Right lobe of liver (tissue), 6 donors: ENCODE measurements at regions not wholly inside any gene's neighbourhood (a gene's known extent, or its start where the extent isn't known, plus 50 kb on each side); places are given as distances from the start of the nearest gene placed in this dataset.

Source experiments
- ATAC-seq, 4 donors: fragments of 200-7000 bp; cut with Tn5 transposase; one replicate each; pipeline ENCODE4 v1.9.1; 2020; ENCODE audit warnings: mild to moderate bottlenecking in 4 of 4, moderate library complexity in 4 of 4
- DNase-seq, 3 donors: peaks; one replicate each; pipeline ENCODE4 v3.0.0-alpha.2; 2020
- H3K27ac ChIP-seq, 3 donors: fragments of 200-600 bp; one replicate each; pipeline ENCODE4 v1.8.0; 2022
- H3K27me3 ChIP-seq, 2 donors: fragments of 200-600 bp; one replicate each; pipeline ENCODE4 v1.8.0; 2022
- H3K36me3 ChIP-seq, 4 donors: fragments of 200-600 bp; sonication (generic) in 1 of 4; one replicate each; pipeline versions ENCODE4 v1.5.1 to v1.8.0; 2017 to 2022; ENCODE audit warnings: control low read depth in 1 of 4
- H3K4me1 ChIP-seq, 4 donors: fragments of 200-600 bp; sonication (generic) in 1 of 4; one replicate each; pipeline versions ENCODE4 v1.5.1 to v1.8.0; 2017 to 2022; ENCODE audit warnings: control low read depth in 1 of 4
- H3K4me3 ChIP-seq, 3 donors: fragments of 200-600 bp; one replicate each; pipeline ENCODE4 v1.8.0; 2022
- H3K9me3 ChIP-seq, 4 donors: fragments of 200-600 bp; sonication (generic) in 1 of 4; one replicate each; pipeline versions ENCODE4 v1.5.1 to v1.8.0; 2017 to 2022; ENCODE audit warnings: control low read depth in 1 of 4
- POLR2A ChIP-seq: fragments of 450-650 bp; IDR thresholded peaks from one replicate; pipeline ENCODE4 v1.6.1; 2017; ENCODE audit warnings: antibody characterized with exemption, mild to moderate bottlenecking
- WGBS: methylation state at CpG from one replicate; pipeline ENCODE4 v1.1.6; 2018; ENCODE audit warnings: low coverage, low lambda C conversion rate; ENCODE audit not compliant: insufficient coverage; ENCODE audit errors: missing lambda C conversion rate; 5-methylcytosine and 5-hydroxymethylcytosine counted together
- intact Hi-C, 2 donors: fragments of 100-400 bp; cut with DNase I; formaldehyde crosslinking; loops; one replicate each; pipeline versions ENCODE4 v1.11.2 to v1.14.1; 2022
- TF ChIP-seq, protein P1 (sequence below), 4 donors: fragments of 200-600 bp in 3 of 4; fragments of 450-650 bp in 1 of 4; IDR thresholded peaks; one replicate each; pipeline versions ENCODE4 v1.5.1 to v1.8.0; 2016 to 2022; ENCODE audit warnings: antibody characterized with exemption in 4 of 4, mild to moderate bottlenecking in 2 of 4
- donor health status: DM: no; HTN: yes; CAD: no.
- donor health status: DM: no; HTN: no; CAD: no.
- donor health status: DM: no; HTN: no; CAD: no.
- donor health status: DM: no; HTN: yes; CAD: no.
- donor health status: DM: no; HTN: yes; CAD: no.

DNA sequence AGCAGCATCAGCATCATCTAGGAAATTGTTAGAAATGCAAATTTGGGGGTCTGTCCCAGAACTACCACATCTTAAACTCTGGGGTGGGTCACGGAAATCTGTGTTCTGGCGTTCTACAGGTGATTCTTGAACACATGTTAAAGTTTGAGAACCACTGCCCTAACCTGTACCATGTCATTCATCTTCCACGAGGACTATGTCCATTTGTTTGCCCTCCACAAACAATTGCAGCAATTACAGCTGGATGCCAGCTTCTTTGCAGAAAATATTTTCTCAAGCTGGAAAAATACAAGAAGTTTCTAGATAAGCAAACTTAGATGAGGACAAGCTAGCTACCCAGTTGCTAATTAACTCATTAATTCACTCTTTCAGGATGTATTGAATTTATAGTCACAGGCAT, 54.1 kb downstream of the MAFB start:
- no peak for TF ChIP-seq POLR2A
- TF ChIP-seq, protein P1, sequence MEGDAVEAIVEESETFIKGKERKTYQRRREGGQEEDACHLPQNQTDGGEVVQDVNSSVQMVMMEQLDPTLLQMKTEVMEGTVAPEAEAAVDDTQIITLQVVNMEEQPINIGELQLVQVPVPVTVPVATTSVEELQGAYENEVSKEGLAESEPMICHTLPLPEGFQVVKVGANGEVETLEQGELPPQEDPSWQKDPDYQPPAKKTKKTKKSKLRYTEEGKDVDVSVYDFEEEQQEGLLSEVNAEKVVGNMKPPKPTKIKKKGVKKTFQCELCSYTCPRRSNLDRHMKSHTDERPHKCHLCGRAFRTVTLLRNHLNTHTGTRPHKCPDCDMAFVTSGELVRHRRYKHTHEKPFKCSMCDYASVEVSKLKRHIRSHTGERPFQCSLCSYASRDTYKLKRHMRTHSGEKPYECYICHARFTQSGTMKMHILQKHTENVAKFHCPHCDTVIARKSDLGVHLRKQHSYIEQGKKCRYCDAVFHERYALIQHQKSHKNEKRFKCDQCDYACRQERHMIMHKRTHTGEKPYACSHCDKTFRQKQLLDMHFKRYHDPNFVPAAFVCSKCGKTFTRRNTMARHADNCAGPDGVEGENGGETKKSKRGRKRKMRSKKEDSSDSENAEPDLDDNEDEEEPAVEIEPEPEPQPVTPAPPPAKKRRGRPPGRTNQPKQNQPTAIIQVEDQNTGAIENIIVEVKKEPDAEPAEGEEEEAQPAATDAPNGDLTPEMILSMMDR (IDR thresholded peaks at IDR 0.05): no peak
- Histone ChIP-seq H3K27me3 (no peaks in the 10 kb centered on the region), H3K4me1 (peaks cover 0 to 24% (median 3%) of the 10 kb centered on the region in 4 donors), H3K36me3 (no peaks in the 10 kb centered on the region), H3K9me3 (no peaks in the 10 kb centered on the region), H3K4me3 (no peak overlapping the region), H3K27ac (no peak overlapping the region)
- 30% methylated on average over 3 of the region's 3 CpGs for WGBS
- peak in 1 of 3 donors; percentile 46 for DNase-seq
- intact Hi-C loops: no loop called here
- peak; percentile 70 to 81 (median 77) for ATAC-seq

DNA sequence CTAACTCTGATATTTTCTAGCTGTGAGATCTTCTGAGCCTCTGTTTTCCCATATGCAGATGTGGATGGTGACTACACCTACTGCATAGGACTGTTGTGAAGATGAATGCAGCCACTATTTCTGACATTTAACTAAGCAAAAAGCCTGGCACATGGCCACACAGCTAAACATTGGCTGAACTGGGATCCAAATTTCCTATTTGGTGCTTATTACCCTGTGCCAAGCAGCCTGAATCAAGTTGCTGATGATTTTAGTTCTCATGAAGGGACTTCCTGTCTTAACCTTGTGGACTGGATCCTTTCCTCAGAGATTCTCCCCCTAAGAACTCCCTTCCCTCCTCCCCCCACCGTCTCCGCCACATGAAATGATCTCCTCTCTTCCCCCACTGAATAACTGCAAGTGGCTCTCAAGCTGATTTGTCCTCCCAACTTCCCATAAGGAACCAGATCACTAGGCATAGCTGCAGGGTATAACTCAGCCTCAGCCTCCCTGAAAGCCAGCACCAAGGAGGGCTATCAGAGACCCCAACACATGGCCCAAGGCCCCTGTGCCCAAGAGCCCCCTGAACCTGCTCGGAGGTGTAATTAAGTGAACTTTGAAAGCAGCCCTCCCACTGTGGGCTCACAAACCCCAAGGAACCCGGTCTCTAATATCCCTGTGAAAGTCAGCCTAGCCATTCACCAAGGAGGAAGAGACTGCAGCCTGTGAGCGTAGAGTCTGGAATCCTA, 55.7 kb downstream of the MAFB start:
- peaks cover 0 to 24% (median 3%) of the 10 kb centered on the region in 4 donors for H3K4me1 ChIP-seq
- no peak overlapping the region for H3K4me3 ChIP-seq
- 73% methylated on average over 4 of the region's 5 CpGs for WGBS
- no peaks in the 10 kb centered on the region for H3K36me3 ChIP-seq
- no peaks in the 10 kb centered on the region for H3K9me3 ChIP-seq
- H3K27me3 ChIP-seq: no peaks in the 10 kb centered on the region
- peak in 1 of 3 donors; percentile 63 for DNase-seq
- intact Hi-C loops: no loop called here
- ATAC-seq: peak in 3 of 4 donors; percentile 30 to 54 (median 46)
- TF ChIP-seq, protein P1 (IDR thresholded peaks at IDR 0.05): no peak
- no peak for TF ChIP-seq POLR2A
- no peak overlapping the region for H3K27ac ChIP-seq

DNA sequence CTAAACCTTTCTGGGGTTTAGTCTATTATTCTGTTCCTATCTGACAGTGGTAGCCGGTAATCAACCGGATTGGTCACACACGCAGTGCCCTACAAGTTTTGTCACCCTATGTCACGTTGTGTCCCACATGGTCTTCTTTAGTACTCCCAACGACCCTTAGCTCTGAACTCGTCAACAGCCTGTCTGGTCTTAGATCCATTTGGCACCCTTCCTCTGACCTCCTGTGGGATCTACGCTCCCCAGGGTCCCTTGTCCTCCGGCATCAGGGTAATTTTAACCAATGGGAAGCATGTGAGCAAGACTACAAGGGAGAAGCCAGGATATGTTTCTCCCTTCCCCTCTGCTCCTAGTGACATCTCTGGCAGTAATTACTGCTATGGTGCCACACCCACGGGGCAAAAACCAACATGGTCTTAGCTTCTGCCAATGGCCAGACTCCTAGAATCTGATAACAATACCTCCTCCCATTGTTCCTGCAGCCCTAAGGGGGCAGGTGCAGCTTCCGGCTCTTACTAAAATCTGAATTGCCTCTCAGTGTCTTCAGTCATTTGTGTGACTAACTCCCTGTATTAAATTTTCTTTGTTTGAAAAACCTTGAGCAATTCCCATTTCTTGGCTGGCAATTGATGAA, 56.6 kb downstream of the MAFB start:
- TF ChIP-seq POLR2A: no peak
- DNase-seq: no peak
- Histone ChIP-seq H3K4me1 (peaks cover 0 to 24% (median 3%) of the 10 kb centered on the region in 4 donors), H3K27me3 (no peaks in the 10 kb centered on the region), H3K36me3 (no peaks in the 10 kb centered on the region), H3K27ac (no peak overlapping the region), H3K9me3 (no peaks in the 10 kb centered on the region), H3K4me3 (no peak overlapping the region)
- WGBS: 87% methylated on average over 8 of the region's 10 CpGs
- no peak for ATAC-seq
- intact Hi-C loops: no loop called here

DNA sequence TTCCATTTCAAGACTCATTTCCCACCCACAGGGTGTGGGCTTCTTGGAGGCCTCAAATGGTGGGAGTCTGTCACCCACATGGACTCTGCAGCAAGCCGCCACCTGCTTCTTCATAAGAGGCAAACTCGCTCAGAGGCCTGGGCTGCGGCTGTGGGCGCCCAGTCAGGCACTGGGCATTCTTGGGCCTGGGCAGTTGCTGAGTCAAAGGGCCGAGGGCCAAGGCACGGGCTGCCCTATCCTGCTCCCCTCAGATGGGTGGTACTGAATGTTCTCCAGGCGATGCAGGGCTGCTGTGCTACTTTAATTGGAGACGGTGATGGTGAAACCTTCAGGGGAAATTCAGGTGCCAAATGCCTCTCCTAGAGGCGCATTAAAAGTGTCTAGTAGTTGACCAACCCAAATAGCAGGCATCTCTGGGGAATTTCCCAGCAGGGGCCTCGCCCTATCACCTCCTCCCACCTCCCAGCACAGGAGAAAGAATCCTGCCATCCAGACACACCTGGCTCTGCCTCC, 57.9 kb downstream of the MAFB start:
- H3K4me1 ChIP-seq: peaks cover 0 to 24% (median 3%) of the 10 kb centered on the region in 4 donors
- 72% methylated on average over 2 of the region's 10 CpGs for WGBS
- ATAC-seq: no peak
- no peak overlapping the region for H3K4me3 ChIP-seq
- H3K9me3 ChIP-seq: no peaks in the 10 kb centered on the region
- no peaks in the 10 kb centered on the region for H3K36me3 ChIP-seq
- TF ChIP-seq, protein P1 (IDR thresholded peaks at IDR 0.05): no peak
- TF ChIP-seq POLR2A: no peak
- H3K27ac ChIP-seq: no peak overlapping the region
- no peak for DNase-seq
- H3K27me3 ChIP-seq: no peaks in the 10 kb centered on the region
- intact Hi-C loops: no loop called here

DNA sequence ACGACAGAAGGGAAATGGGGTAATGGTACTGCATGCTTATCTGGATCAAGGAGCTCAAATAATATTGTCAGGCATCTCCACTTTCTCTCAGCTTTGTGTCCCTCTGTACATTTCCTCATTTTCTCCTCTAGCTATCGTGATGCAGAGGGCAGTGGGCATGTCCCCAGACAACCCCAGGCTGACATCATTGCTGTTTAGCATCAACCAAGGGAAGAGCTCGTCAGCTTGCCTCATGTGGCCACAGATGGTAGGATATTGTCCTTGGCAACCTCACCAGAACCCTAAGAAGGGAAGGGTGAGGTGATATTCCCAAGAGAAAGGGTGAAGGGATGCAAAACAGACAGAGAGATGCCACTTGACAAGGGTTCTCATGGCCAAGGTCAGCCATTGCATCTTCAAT, 58.3 kb downstream of the MAFB start:
- TF ChIP-seq POLR2A: no peak
- TF ChIP-seq, protein P1 (IDR thresholded peaks at IDR 0.05): no peak
- DNase-seq: no peak
- Histone ChIP-seq H3K27ac (no peak overlapping the region), H3K9me3 (no peaks in the 10 kb centered on the region), H3K4me3 (no peak overlapping the region), H3K4me1 (peaks cover 0 to 24% (median 3%) of the 10 kb centered on the region in 4 donors), H3K36me3 (no peaks in the 10 kb centered on the region), H3K27me3 (no peaks in the 10 kb centered on the region)
- WGBS: 72% methylated on average over 3 of the region's 3 CpGs
- no peak for ATAC-seq
- intact Hi-C loops: no loop called here
